Lung (tissue), 11 donors: ENCODE measurements at regions not wholly inside any gene's neighbourhood (a gene's known extent, or its start where the extent isn't known, plus 50 kb on each side); places are given as distances from the start of the nearest gene placed in this dataset.

Experiments
- ATAC-seq: fragments of 200-7000 bp; cut with Tn5 transposase; one replicate; pipeline ENCODE4 v1.9.1; 2020; ENCODE audit warnings: moderate number of reproducible peaks; ENCODE audit not compliant: insufficient read depth, low FRiP score
- DNase-seq, 3 donors: peaks; one replicate each; pipeline ENCODE4 v3.0.0-alpha.2; 2013 to 2017
- H3K27ac ChIP-seq, 2 donors: one replicate each; pipeline ENCODE4 v1.5.1; 2013; ENCODE audit warnings: mild to moderate bottlenecking in 2 of 2, moderate library complexity in 2 of 2, control low read depth in 1 of 2, inconsistent platforms in 1 of 2, low read depth in 1 of 2, low read length in 1 of 2
- H3K27me3 ChIP-seq, 3 donors: one replicate each; pipeline ENCODE4 v1.5.1; 2013; ENCODE audit warnings: low read length in 2 of 3; ENCODE audit not compliant: control insufficient read depth in 3 of 3, insufficient read depth in 3 of 3
- H3K36me3 ChIP-seq, 4 donors: one replicate each; pipeline ENCODE4 v1.5.1; 2013; ENCODE audit warnings: low read length in 4 of 4, mild to moderate bottlenecking in 1 of 4, moderate library complexity in 1 of 4; ENCODE audit not compliant: control insufficient read depth in 4 of 4, insufficient read depth in 4 of 4
- H3K4me1 ChIP-seq, 5 donors: one replicate each; pipeline ENCODE4 v1.5.1; 2013; ENCODE audit warnings: low read length in 5 of 5, mild to moderate bottlenecking in 2 of 5, moderate library complexity in 1 of 5; ENCODE audit not compliant: control insufficient read depth in 5 of 5, insufficient read depth in 5 of 5
- H3K4me3 ChIP-seq: one replicate; pipeline ENCODE4 v1.5.1; 2013; ENCODE audit warnings: mild to moderate bottlenecking, control low read depth, moderate library complexity
- H3K9ac ChIP-seq, 2 donors: one replicate each; pipeline ENCODE4 v1.5.1; 2013; ENCODE audit warnings: low read length in 2 of 2, control low read depth in 1 of 2; ENCODE audit not compliant: insufficient read depth in 1 of 2
- H3K9me3 ChIP-seq, 4 donors: one replicate each; pipeline ENCODE4 v1.5.1; 2013; ENCODE audit warnings: low read length in 3 of 4, mild to moderate bottlenecking in 1 of 4, moderate library complexity in 1 of 4; ENCODE audit not compliant: control insufficient read depth in 4 of 4, insufficient read depth in 3 of 4
- CTCF ChIP-seq: IDR thresholded peaks from 2 replicates; pipeline ENCODE4 v1.5.1; 2012; ENCODE audit warnings: mild to moderate bottlenecking; ENCODE audit errors: control extremely low read depth, extremely low read depth
- WGBS, 2 donors: extraction: QIAGEN DNeasy Blood & Tissue Kit; methylation state at CpG; one replicate each; pipeline ENCODE4 v1.1.7; 2013; 5-methylcytosine and 5-hydroxymethylcytosine counted together
- donor health status: control.
- donor health status: control.
- donor health status: Bipolar disorder and iron deficiency.
- donor health status: healthy.
- donor health status: DM: yes; HTN: yes; CAD: no.

GRCh38 chr10:28982974-28983373, 305.7 kb downstream of the BAMBI start:
- TF ChIP-seq CTCF = no peak
- 82 to 93% methylated on average over 6 of the region's 6 CpGs for WGBS, 2 donors
- H3K4me1 ChIP-seq = peaks cover 3 to 20% (median 5%) of the 10 kb centered on the region in 5 donors
- no peaks in the 10 kb centered on the region for H3K36me3 ChIP-seq
- no peak for ATAC-seq
- peak in 2 of 3 donors; percentile 52 for DNase-seq
- H3K27ac ChIP-seq = no peak overlapping the region
- H3K9me3 ChIP-seq = no peaks in the 10 kb centered on the region
- H3K9ac ChIP-seq = no peak overlapping the region
- no peaks in the 10 kb centered on the region for H3K27me3 ChIP-seq
- no peak overlapping the region for H3K4me3 ChIP-seq

GRCh38 chr10:28983799-28984198, 305.1 kb upstream of the LYZL1 start:
- Histone ChIP-seq H3K9me3 (no peaks in the 10 kb centered on the region), H3K4me1 (peaks cover 3 to 20% (median 5%) of the 10 kb centered on the region in 5 donors), H3K27me3 (no peaks in the 10 kb centered on the region), H3K27ac (peak overlapping the region in 1 of 2 donors; percentile 55), H3K4me3 (no peak overlapping the region), H3K36me3 (no peaks in the 10 kb centered on the region), H3K9ac (no peak overlapping the region)
- DNase-seq (peak in 1 of 3 donors; percentile 43), ATAC-seq (no peak)
- no peak for TF ChIP-seq CTCF
- WGBS, 2 donors = 52 to 55% methylated on average over 3 of the region's 3 CpGs

DNA sequence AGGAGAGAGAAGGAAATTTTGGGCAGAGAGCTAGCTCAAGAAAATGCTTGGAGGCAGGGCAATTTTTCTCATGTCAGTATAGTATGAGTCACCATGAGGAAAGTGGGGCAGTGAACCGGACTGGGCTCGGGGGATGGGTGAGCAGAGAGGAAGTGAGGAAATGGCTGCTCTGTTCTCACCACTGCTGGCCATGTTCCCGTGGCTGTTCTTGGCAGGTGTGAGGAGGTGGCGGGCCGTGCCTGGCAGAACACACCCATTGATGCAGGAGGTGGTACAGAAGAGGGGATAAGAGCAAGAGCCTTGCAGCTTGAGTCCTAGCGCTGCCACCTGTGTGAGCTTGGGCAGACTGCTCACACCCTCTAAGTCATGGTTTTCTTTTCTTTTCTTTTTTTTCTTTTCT, 304.4 kb upstream of the LYZL1 start:
- no peak for TF ChIP-seq CTCF
- Histone ChIP-seq H3K36me3 (no peaks in the 10 kb centered on the region), H3K9ac (no peak overlapping the region), H3K4me1 (peaks cover 3 to 17% (median 5%) of the 10 kb centered on the region in 5 donors), H3K27me3 (no peaks in the 10 kb centered on the region), H3K9me3 (no peaks in the 10 kb centered on the region), H3K27ac (peak overlapping the region; percentile 55 to 77), H3K4me3 (no peak overlapping the region)
- WGBS, 2 donors = 12 to 14% methylated on average over 6 of the region's 6 CpGs
- peak; percentile 48 to 79 (median 78) for DNase-seq
- peak; percentile 89 for ATAC-seq
